ENCODE measurements at regions not wholly inside any gene's neighbourhood (a gene's known extent, or its start where the extent isn't known, plus 50 kb on each side); places are given as distances from the start of the nearest gene placed in this dataset.

DNA sequence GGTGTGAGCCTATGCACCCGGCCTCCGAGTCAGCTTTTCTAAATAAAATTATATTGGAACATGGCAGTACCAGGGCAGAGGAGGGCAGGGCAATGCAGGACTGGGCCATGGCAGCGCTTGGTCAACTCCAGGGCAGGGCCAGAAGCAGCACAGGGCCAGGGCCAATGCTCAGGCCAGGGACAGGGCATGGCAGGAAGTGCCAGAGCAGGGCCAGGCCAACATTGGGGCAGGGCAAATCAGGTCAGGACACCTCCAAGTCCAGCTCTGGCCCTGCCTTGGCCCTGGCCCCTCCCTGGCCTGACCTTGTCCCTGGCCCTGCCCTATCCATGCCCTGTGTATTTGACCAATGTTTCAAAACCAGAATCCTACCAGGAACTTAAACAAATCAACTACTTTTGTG, 156.1 kb downstream of the LIPI start:
- TF ChIP-seq, protein P1, sequence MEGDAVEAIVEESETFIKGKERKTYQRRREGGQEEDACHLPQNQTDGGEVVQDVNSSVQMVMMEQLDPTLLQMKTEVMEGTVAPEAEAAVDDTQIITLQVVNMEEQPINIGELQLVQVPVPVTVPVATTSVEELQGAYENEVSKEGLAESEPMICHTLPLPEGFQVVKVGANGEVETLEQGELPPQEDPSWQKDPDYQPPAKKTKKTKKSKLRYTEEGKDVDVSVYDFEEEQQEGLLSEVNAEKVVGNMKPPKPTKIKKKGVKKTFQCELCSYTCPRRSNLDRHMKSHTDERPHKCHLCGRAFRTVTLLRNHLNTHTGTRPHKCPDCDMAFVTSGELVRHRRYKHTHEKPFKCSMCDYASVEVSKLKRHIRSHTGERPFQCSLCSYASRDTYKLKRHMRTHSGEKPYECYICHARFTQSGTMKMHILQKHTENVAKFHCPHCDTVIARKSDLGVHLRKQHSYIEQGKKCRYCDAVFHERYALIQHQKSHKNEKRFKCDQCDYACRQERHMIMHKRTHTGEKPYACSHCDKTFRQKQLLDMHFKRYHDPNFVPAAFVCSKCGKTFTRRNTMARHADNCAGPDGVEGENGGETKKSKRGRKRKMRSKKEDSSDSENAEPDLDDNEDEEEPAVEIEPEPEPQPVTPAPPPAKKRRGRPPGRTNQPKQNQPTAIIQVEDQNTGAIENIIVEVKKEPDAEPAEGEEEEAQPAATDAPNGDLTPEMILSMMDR (IDR thresholded peaks at IDR 0.05; ENCODE audit: low read length): no peak
- TF ChIP-seq EZH2 (IDR thresholded peaks at IDR 0.05; ENCODE audit: borderline replicate concordance, low read length): no peak
- Histone ChIP-seq H3F3A (ENCODE audit: insufficient read depth, low read length) (0 out of 2 replicates have a peak, but pooled peaks cover 4% of the 10 kb centered on the region), H3K9me2 (ENCODE audit: low read depth, low read length) (no peaks in the 10 kb centered on the region), H3K4me2 (ENCODE audit: low read length) (no peak overlapping the region), H2AFZ (ENCODE audit: low read length) (no peak overlapping the region), H3K36me3 (ENCODE audit: insufficient read depth, low read length) (no peaks in the 10 kb centered on the region), H3K27ac (ENCODE audit: low read depth, low read length, poor library complexity, severe bottlenecking) (no peak overlapping the region), H3K27me3 (ENCODE audit: insufficient read depth, low read length) (no peaks in the 10 kb centered on the region), H3K9me3 (ENCODE audit: low read length) (no peaks in the 10 kb centered on the region), H3K4me3 (ENCODE audit: low read depth, low read length, poor library complexity, severe bottlenecking) (no peak overlapping the region), H3K4me1 (ENCODE audit: insufficient read depth, low read length, severe bottlenecking) (no peaks in the 10 kb centered on the region), H4K20me1 (ENCODE audit: insufficient read depth, low read length) (no peaks in the 10 kb centered on the region), H3K9ac (ENCODE audit: low read length) (no peak overlapping the region), H3K79me2 (ENCODE audit: insufficient read depth, low read length) (peaks cover 9% of the 10 kb centered on the region)

- H3K79me2 ChIP-seq (ENCODE audit: insufficient read depth, low read length): peaks cover 9% of the 10 kb centered on the region
- no peaks in the 10 kb centered on the region for H4K20me1 ChIP-seq (ENCODE audit: insufficient read depth, low read length)
These were observed 160.6 kb downstream of the LIPI start for GRCh38 chr21:14050121-14050520.

DNA sequence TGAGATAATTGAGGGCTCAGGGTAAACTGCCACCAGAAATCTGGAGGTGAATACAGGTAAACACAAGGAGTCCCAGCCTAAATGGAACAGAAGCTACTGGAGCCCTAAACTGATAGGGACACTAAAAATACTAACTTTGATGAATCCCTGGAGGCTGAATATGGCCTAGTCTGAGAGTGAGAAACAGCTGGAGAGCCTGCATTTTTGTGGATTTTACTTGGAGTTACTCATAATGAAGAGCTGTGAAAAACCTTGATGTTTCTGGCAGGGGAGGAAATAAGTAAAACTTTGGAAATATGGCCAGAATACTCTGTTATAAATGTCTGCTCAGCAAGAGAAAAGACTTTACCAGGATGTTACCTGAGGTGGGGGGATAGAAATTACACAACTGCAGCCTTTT, 164.4 kb downstream of the LIPI start:
- Histone ChIP-seq H3K36me3 (ENCODE audit: insufficient read depth, low read length) (no peaks in the 10 kb centered on the region), H4K20me1 (ENCODE audit: insufficient read depth, low read length) (no peaks in the 10 kb centered on the region), H3K4me1 (ENCODE audit: insufficient read depth, low read length, severe bottlenecking) (no peaks in the 10 kb centered on the region), H3K4me2 (ENCODE audit: low read length) (no peak overlapping the region), H3K4me3 (ENCODE audit: low read depth, low read length, poor library complexity, severe bottlenecking) (no peak overlapping the region), H3K9me3 (ENCODE audit: low read length) (no peaks in the 10 kb centered on the region), H2AFZ (ENCODE audit: low read length) (no peak overlapping the region), H3F3A (ENCODE audit: insufficient read depth, low read length) (no peaks in the 10 kb centered on the region), H3K27me3 (ENCODE audit: insufficient read depth, low read length) (no peaks in the 10 kb centered on the region), H3K9ac (ENCODE audit: low read length) (no peak overlapping the region), H3K27ac (ENCODE audit: low read depth, low read length, poor library complexity, severe bottlenecking) (no peak overlapping the region), H3K9me2 (ENCODE audit: low read depth, low read length) (no peaks in the 10 kb centered on the region), H3K79me2 (ENCODE audit: insufficient read depth, low read length) (peaks cover 14% of the 10 kb centered on the region; the same call in 1 of the 2 replicates)
- TF ChIP-seq, protein P1 (IDR thresholded peaks at IDR 0.05; ENCODE audit: low read length): no peak
- TF ChIP-seq EZH2 (IDR thresholded peaks at IDR 0.05; ENCODE audit: borderline replicate concordance, low read length): no peak

More at GRCh38 chr21:14050121-14050520, 160.6 kb downstream of the LIPI start:
- no peak overlapping the region for H2AFZ ChIP-seq (ENCODE audit: low read length)
- no peaks in the 10 kb centered on the region for H3K4me1 ChIP-seq (ENCODE audit: insufficient read depth, low read length, severe bottlenecking)
- no peaks in the 10 kb centered on the region for H3K9me3 ChIP-seq (ENCODE audit: low read length)
- H3F3A ChIP-seq (ENCODE audit: insufficient read depth, low read length): 0 out of 2 replicates have a peak, but pooled peaks cover 4% of the 10 kb centered on the region
- no peak overlapping the region for H3K4me2 ChIP-seq (ENCODE audit: low read length)
- H3K9me2 ChIP-seq (ENCODE audit: low read depth, low read length): no peaks in the 10 kb centered on the region
- H3K4me3 ChIP-seq (ENCODE audit: low read depth, low read length, poor library complexity, severe bottlenecking): no peak overlapping the region
- H3K27me3 ChIP-seq (ENCODE audit: insufficient read depth, low read length): no peaks in the 10 kb centered on the region
- TF ChIP-seq EZH2 (IDR thresholded peaks at IDR 0.05; ENCODE audit: borderline replicate concordance, low read length): no peak
- TF ChIP-seq, protein P1 (IDR thresholded peaks at IDR 0.05; ENCODE audit: low read length): no peak
- no peak overlapping the region for H3K27ac ChIP-seq (ENCODE audit: low read depth, low read length, poor library complexity, severe bottlenecking)
- no peak overlapping the region for H3K9ac ChIP-seq (ENCODE audit: low read length)
- H3K36me3 ChIP-seq (ENCODE audit: insufficient read depth, low read length): no peaks in the 10 kb centered on the region

Measured in OCI-LY1 (cell line).